DMS114 treated with DMSO at 0.1 percent for 48 hours (cell line): ENCODE measurements at regions not wholly inside any gene's neighbourhood (a gene's known extent, or its start where the extent isn't known, plus 50 kb on each side); places are given as distances from the start of the nearest gene placed in this dataset.
"Not testable (repeated sequence)": the region's sequence is repeated elsewhere in the genome, so short reads cannot be mapped to it uniquely, and the experiment has no call there.

Source experiments
- DNase-seq: peaks from one replicate; lab custom pipeline; 2025; ENCODE audit not compliant: unreplicated experiment; lab: John Stamatoyannopoulos, UW

DNA sequence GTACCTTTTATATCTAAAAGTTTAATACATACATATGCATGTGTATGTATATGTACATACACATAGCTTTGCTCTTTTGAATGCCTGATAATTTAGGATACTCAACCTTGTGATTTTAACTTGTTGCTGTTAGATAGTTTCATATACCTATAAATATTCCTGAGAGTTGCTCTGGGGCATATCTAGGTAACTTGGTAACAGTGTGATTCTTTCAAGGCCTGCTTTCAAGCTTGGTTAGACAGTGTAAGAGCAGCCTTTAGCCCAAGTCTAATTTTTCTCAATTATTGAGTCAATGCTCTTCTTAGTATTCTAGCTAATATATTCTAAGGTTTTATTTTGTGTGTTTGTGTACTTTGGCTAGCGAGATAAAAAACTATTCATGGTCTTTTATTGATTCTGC lies 762.1 kb upstream of the MIR17HG start:
- no peak for DNase-seq

DNA sequence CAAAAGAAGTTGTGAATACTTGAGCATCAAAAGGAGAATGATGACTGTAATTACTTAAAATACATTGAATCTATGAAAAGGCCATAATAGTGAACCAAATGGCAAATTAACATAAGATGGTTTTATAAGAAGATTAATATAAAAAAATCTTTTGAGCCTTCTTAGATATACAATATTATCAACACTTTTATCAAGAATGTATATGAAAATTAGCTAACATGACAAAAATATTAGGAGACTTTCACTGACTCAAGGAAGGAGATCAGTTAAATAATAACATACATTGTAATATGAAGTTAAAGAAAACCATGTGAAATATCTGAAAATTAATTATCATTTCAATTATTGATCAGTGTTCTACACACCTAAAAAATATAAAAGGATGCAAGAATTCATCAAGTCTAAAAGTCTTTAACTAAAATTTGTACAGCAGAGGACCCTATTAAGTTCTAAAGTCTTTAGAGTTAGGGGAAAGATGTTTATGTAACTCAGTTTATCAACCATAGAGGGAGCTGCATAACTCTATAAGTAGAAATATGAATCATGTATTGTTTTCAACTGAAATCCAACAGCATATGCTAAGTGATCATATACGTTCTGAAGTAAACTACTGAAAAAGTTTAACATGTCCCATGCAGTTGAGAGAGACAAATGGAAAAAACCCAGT lies 756.1 kb upstream of the MIR17HG start:
- no peak for DNase-seq

DNA sequence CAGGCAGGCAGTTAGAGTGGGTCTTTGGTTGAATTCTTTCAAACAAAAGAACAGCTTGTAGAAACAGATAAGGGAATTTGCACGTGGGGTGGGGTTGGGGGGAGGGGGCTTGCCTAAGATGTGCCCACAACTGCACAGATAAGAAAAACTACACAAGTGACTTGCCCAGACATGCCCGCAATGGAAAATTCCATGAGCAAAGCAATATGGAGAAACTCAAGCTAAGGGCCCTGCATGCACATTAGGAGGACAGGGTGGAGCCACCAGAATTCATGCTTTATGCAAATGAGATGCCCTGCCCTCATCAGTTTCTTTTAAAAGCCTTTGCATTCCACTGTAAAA lies 755.6 kb upstream of the MIR17HG start:
- no peak for DNase-seq

DNA sequence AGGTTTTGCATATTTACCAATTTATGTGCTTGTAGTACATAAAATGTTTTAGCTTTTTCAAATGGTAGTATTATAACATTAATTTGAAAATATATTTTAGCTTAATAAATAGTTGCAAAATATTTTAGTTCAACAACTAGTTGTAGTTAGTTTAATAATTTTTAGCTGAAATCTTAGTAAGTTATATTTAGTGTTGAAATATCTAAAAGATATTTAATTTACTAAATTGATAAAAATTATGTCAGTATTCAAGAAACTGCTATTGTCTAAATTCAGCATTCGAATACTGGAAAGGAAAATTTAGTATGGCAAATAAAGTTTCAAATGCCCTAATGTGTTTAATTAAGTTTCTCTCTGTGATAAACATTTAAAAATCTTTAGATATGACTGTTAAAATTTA lies 754.5 kb upstream of the MIR17HG start:
- DNase-seq: no peak

DNA sequence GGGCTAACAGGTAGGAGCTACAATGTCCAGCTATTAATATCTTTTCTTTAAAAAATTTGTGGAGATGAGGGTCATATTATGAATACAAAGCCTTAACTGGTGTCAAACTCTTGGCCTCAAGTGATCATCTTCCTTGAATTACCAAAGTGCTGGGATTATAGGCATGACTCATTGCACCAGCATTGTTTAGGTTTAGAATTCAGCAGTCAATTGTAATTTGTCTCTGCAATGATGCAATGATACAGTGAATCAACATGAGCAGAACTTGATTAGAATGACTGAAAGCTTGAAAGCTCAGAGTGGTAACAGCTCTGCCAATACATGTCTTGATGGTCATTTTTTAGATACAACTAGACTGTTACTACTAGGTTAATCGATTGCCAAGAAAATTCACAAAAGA lies 752.8 kb upstream of the MIR17HG start:
- no peak for DNase-seq

DNA sequence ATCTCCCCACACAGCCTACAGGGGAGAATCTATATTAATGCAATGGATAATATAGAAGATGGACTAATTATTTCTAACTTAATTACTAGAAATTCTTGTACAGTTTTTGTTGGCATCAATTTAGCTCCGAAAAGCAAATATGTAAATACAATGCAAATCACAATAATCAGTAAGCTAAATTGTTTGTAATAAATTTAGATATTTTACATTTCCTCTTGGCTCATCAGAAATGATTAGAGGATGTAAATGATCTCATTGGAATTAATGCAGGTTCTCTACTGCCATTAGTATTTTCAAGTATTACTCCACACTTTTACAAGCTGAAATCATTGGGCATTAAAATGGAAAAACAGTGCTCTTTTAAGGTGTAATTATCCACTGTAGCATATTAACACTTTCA lies 741.8 kb upstream of the MIR17HG start:
- DNase-seq: no peak

DNA sequence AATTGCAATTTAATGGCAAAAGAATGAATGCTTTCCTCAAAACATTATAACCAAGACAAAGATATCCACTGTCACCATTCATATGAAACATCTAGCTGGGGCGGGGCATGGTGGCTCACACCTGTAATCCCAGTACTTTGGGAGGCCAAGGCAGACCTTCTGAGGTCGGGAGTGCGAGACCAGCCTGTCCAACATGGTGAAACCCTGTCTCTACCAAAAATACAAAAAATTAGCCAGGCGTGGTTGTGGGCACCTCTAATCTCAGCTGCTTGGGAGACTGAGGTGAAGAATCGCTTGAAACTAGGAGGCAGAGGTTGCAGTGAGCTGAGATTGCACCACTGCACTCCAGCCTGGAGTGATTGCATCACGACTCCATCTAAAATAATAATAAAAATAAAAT lies 740.6 kb upstream of the MIR17HG start:
- DNase-seq: not testable (repeated sequence)

DNA sequence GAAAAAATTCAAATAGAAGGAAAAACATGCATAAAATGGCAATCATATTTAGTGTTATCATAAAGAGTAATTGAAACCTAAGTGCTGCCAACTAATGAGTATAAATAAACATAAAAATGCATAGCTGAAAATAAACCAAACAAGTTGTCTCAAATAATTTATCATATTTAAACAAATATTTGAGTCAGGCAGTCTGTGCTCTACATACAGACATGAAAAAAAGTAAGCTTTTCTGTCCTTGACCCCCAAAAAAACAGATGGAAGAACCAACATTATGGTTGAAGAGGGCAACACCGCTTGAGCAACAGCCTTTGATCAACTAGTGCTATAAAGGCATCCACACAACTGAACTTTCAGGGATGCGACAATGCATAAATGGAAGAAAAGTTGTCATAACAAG lies 735.1 kb upstream of the MIR17HG start:
- no peak for DNase-seq

DNA sequence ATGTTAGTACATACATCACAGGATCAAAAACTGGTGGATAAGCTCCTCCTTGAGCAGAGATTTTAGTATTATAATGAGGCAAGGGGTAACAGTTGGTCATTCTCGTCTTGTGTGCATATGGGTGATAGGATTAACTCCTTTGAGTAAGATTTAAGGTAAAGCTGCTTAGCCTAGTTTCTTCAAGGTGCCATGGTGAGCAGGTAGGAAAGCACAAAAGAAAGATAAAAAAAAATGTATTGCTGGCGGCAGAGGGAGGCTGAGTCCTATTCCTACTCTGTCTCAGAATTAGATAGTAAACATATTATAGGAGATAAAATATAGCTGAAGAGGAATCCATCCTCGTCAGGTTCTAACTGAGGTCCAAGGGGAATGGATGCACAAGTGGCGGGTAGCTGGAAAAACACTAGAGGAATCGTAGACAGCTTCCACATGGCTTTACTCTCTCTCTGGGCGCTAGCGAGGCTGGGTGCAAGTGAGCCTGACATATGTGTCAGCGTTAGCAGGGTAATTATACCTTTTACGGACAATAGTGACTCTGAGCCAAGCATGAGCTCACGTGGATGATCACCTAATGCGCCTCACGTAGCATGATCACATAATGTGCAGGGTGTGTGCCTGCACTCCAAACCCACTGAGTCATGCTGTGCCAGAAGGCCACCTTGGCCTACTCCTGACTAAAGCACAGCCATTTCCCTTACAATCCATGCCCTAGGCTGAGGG lies 734.3 kb upstream of the MIR17HG start:
- no peak for DNase-seq

DNA sequence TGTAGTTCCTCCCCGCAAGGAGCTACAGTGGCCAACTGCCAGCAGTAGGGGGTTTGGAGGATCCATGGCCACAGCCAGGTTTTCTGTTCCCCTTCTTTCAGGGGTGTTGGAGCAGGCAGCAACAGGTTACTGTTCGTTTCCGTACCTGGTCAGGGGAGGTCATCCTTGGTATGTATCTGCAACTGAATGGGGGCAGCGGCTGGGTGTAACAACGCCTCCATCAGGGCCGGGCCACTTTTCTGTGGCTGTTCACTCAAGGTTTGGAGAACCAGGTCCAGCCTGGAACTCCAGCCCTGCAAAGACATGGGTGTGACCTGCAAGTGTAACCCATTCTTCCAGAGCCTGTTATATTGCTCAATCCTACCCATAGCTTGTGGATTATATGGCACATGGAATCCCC lies 732.3 kb upstream of the MIR17HG start:
- no peak for DNase-seq

DNA sequence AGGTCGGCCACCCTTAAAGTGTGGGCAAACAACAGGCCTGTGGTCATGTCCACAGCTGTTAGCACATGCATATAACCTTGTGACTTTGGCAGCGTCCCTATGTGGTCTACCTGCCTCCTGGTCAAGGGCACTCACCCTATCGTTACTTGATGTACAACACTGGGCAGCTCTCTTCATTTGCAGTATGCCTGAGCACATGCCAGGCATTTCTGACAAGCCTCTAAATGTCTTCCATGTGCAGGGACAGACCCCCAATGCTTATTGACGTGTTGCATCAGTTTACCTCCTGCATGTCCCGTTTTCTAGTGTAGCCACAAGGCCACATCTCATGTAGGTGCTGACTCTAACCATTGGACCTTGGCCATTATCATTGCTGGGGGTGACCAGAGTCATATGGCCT lies 731.7 kb upstream of the MIR17HG start:
- DNase-seq: no peak

DNA sequence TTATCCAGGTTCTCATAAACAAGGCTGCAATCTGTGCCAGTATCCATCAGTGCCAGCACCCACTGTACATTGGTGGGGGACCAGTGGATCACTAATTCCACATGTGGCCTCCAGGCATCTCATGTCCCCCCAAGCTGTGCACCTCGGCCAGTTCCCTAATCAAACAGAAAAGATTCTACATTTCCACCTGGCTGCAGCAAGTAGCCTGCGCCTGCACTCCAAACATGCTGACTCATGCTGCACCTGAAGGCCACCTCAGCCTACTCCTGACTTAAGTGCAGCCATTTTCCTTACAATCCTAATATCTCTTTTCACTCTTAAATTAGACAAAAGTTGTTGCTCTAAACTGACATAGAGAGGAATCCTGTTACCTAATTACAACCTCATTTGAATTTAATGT lies 729.4 kb upstream of the MIR17HG start:
- DNase-seq: no peak

DNA sequence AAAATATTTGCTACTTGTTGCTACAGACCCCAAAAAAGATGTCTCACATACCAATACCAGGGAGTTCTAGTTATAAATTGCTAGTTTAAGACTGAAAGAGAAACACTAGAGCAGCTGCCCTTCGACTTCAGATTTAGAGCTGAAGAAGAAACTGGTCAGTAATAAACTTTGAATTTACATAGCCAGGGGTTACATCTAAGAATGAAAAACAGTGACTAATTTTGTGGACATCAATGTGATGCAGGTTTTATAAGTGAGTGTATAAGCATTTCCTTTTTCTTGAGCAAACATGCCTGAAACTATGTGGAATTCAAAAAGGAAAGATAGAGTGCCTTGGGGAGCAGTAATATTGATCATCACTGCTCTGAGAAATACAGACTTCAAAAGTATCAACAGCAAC lies 724.9 kb upstream of the MIR17HG start:
- DNase-seq: no peak

DNA sequence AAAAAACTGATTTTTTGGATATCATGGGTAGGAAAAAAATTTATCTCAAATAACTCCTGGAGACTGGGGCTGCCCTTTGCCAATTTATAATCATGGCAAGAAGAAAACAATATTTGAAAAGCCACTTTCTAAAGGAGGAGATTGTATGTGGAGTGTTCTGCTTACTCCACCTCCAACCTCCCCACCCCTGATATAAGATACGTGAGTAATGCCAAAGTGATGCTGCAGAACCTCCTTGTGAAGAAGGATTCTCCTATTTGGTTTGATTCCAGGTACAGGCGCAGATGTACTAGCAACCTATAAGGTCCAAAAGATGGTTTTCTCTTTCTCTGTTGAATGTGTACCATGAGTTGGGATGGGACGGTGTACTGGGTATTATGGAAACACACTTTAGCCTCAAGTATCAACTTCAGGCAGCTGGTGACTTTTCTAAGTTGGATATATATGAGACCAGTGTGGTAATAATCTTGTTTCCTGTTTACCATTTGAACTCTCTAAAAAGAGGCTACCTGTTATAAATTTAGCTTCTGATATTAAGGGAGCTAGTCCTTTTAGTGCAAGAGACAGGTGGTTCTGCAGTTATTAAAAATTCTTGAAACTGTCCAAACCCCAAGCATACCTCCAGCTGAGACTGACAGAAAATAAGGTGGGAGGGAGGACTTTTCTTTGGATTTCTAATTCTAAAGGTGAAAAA lies 724.0 kb upstream of the MIR17HG start:
- DNase-seq: no peak

DNA sequence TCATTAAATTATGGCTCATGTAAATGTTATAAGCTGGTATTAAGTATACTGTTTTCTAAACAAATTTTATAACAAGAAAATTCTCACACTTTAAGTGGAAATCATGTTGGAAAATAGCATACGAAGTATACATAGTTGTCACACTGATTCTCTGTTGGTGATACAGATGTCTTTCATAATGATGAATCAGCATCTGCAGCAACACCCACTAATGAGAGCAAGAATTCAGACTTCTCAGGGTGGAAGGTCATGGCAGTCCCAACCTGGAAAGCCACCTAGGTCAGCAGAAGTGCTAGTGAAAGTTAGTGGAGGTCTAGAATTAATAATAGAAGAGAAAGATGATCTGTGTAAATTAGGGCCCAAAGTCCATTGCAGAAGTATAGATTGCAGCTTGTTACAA lies 719.7 kb upstream of the MIR17HG start:
- DNase-seq: no peak

DNA sequence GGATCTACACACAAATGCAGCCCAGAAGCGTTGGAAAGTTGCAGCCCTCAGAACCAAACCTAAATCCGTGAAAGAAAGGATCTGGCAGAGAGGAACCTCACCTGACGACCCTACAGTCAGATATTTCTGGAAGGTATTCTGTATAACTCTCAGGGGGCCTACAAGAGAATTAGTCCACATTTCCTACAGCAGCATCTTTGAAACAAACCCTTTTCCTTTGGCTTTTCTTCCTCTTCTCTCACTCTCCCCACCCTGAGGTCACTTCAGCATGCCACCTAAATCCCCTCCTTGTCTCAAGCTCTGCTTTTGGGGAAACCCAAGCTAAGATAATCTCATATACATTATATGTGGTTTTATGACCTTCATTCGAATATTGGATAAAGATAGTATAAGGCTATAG lies 719.0 kb upstream of the MIR17HG start:
- DNase-seq: no peak

DNA sequence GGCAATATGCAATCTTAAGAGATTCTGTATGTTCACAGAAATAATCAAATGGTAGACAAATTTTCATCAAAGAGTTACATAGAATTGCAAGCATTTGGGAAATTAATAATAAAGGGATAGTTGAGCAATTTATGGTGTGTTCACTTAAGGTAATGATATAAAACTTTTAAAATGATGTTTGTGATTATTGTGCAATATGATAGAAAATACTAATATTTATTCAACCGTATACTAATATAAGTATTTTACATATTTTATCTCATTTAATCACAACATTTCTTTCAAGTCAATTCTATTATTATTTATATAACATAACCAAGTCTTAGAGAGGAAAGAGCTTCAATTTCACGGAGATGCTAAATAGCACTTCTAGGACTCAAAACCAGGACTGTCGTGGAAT lies 716.8 kb upstream of the MIR17HG start:
- no peak for DNase-seq

DNA sequence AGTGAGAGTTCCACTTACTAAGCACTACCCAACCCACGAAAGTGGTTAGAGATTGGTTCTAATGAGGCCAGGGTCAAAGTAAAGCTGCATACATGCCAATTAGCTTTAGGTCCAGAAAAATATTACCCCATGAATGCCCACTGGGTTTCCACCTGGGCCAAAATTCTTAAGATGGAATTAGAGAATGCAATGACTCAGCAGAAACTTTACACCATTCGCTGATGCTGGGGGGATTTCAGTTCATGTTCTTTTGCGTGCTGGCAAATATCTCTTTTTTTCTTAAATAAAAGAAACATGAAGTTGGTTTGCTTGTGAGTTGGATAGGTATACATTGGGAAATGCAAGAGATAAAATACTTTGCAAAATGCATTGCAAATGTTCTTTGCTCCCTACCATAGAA lies 715.3 kb upstream of the MIR17HG start:
- DNase-seq: no peak

DNA sequence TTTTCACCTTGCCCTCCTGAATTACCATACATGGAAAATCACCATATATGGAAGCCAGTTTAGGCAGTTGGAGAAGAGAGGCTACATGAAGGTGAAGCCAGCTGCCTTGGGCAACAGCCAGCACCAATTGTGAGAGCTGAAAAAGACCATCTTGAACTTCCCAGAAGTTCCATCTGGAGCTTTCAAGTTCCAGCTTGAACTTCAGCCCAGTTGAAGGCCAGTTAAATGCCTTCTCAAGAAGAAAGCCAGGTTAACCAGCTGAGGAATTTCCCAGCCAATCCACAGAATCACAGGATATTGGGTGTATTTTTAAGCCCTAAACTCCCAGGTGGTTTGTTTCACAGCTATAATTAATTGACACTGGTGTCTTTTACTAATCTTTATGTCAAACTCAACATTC lies 713.6 kb upstream of the MIR17HG start:
- no peak for DNase-seq

DNA sequence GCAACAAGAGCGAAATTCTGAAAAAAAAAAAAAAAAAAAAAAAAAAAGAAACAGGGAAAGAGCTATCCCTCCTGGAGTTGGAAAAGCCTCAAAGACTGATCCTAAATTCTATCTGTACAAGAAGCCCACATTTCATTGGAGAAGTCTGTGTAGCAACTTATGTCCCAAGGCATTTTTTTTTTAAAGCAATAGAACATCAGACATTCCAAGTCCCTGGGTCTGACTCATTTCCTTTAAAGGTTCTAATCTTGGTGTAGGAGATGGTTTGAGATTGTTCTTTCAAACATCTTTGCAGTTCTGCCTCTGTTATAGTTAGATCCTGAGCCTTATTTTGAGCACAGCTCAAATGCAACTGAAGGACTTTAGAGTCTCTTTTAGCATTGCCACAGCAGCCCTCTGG lies 706.5 kb upstream of the MIR17HG start:
- no peak for DNase-seq

DNA sequence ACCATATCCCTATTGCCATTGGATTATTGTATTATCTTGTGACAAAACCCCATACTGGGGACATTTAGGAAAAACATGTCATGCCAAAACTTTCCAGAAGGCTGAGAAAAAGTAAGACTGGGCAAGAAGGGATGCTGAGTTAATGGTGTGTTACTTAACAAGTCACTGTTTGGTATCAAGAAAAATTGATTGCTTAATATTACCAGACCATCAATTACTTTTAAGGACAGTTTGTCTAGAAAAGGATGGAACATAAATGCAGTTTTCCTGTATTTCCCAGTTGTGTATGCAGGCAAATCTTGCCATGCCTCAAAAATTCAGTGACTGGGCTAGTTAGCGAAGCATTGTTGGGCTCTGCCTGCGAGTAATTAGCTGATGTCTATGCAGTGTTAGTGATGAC lies 705.6 kb upstream of the MIR17HG start:
- no peak for DNase-seq

DNA sequence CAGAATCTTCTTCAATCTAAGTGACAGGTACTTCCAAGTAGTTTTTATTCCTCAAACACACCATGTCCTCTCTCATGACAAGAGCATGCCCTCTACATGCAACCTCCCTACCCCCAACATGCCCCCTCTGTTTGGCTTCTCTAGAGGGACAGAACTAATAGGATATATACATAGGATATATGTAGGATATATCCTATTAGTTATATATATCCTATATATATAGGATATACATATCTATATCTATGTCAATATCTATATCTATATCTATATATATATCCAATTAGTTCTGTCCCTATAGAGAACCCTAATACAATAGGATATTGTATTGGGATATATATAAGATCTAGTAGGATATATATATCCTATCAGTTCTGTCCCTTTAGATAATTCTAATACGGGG lies 701.9 kb upstream of the MIR17HG start:
- DNase-seq: no peak

DNA sequence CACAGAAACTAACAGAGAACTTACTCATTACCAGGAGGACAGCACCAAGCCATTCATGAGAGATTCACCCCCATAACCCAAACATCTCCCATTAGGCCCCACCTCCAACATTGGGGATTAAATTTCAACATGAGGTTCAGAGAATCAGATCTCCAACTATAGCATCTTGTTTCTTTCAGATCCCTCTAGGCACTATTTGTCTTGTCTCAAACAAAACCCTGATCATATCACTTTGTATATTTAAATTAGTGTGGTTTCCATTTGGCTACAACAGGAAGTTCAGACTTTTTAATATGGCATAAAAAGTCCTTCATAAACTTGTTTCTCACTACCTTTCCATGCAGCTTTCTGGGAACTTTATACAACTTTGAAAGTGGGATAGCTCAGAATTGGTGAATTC lies 699.0 kb upstream of the MIR17HG start:
- no peak for DNase-seq
